ENCODE measurements at regions not wholly inside any gene's neighbourhood (a gene's known extent, or its start where the extent isn't known, plus 50 kb on each side); places are given as distances from the start of the nearest gene placed in this dataset.

DNA sequence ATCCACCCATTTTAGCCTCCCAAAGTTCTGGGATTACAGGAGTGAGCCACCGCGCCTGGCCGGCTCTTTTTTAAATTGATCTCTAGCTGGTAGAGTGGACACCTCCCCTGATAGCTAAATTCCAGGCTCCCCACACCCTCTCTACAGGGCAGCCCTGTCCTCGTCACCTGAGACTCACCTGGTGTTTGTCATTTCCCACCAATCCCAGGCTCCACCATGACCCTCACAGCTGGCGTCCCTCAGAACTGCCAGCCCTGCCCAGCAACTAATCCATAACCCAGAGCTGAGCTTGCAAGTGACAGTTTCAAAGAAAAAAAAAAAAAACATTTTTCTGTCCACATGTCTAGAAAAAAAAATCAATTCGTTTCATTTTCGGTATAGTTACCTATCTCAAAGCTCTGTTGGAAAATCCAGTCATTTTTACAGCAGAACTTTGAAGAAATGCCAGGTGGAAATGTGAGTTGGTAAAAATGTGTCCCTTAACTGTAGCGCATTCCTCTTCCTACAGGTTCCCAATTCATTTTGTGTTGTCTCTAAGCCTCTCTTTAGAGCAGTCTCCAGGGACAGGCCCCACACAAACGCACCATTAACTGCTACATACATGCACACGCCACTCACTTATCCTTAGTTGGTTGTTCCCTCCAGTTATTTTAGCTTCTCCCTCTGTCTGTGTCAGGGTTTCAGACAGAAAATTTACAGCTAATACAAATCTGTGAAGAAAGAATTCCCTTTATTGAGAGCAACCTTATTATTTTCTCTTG, 294.7 kb downstream of the FBXO15 start:
- DNase-seq (ENCODE audit: low spot score) = no peak

GRCh38 chr18:73850782-73851181, 296.9 kb downstream of the FBXO15 start:
- no peak for DNase-seq (ENCODE audit: low spot score)

DNA sequence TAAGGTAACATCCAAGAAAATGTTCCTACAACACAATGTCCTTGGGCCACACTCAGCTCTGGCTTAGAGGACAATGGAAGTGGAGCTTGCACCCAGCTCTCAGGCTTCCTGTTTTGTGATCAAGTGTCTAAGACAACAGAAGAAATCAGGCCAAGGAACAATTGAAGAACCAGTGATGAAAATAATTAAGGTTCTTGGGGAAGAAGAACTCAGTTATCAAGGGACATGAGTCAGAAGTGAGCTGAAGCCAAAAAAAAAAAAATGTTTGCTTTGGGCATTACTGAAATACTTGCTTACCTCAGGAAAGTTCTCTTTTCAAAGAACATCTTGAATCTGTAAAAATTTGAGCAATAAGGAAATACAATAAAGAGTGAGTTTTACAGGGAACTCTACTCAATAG, 299.0 kb downstream of the FBXO15 start:
- no peak for DNase-seq (ENCODE audit: low spot score)

GRCh38 chr18:73843455-73843854, 304.2 kb downstream of the FBXO15 start:
- no peak for DNase-seq (ENCODE audit: low spot score)

DNA sequence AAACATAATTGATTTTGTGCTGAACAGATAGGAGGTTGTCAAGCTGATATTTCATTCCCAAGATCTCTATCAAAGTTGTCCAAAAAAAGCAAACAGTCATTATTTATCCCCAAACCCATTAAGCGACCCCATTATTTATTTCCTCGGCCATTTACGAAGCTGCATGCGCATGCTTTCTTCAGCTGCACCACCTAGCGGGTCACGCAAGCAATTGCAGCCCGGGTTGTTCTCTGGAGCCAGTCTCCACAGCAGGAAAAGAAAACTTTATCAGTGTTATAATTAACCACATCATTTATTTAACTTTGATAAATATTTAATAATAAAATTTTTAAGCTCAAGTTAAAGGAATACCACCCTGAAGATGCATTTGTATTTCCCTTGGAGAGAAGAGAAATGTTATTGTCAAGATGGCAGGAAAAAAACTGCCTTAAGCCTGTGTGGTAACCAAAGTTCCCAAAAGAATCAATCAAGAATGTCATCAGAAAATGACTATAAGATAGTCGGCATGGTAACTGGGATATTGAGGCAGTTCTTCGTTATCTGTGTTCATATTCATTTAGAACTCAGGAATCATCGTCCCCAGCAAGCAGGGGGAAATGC, 304.7 kb downstream of the FBXO15 start:
- peak; percentile 35 for DNase-seq (ENCODE audit: low spot score)

- no peak for DNase-seq (ENCODE audit: low spot score)
Measured at GRCh38 chr18:73841661-73842060, 306.0 kb downstream of the FBXO15 start.

GRCh38 chr18:73840319-73840945, 307.2 kb downstream of the FBXO15 start:
- no peak for DNase-seq (ENCODE audit: low spot score)

DNA sequence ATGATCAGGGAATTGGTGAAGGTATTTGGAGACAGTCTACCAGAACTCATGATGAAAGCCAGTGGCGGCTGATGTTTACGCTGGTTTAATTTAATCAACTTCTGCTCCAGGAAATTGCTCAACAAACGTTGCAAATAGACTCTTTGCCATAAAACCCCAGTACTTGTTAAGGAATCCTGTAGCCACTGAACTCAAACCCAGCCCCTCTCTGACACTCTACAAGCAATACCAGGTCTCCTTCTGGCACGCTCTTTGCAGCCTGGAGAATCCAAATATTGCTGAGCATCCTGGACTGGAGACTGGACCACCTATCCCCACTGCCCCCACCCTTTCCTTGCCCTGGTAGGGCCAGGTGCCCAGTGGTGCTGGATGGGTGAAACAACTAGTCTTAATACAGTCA, 308.2 kb downstream of the FBXO15 start:
- no peak for DNase-seq (ENCODE audit: low spot score)

GRCh38 chr18:73838107-73838506, 309.5 kb downstream of the FBXO15 start:
- DNase-seq (ENCODE audit: low spot score) = no peak

DNA sequence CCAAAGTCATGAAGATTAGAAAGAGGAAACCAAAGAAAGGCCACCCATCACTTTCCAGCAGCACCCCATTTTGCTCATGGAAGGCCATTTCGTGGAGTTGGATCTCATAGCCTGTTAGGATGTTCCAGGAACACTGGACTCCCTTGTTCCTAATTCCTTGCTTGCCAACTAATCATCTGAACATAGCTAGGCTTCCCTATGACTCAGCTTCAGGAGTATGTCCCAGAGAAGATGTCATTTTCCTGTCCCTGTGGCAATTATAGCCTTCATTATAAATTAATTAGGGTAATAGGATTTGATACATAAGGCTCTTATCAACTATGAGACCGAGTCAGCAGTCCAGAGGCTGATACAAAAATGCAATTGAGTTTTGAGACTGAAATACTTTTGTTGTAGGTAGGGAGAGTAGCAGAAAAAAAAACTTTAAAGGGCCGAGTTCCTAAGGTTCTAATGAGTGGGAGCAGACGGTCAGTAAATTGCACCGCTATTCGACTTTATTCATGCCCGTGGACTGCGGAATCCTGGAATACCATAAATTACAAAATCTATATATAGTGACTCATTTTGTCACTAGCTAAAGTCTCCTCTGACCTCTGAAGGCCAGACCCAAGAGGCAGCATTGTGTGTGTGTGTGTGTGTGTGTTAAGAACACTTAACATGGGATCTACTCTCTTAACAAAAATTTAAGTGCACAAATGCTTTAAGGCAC, 311.8 kb downstream of the FBXO15 start:
- DNase-seq (ENCODE audit: low spot score) = no peak

DNA sequence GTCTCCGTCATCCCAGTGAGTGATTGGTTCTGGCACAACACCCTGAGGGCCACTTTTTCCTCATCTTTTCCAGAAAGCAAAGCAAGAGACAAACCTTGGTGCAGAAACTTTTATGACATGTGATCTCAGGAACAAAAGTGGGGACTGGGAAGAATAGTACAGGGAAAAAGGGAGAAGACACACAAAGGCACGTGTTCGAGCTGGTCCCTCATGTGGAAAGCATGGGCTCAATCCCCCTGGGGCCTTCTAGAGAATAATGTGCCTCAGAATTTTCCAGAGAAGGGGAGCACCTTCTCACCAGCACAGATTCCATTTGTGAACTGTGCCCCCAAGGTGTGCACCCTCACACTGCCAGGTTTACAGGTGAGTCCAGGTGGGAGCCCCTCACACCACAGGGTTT, 312.6 kb downstream of the FBXO15 start:
- DNase-seq (ENCODE audit: low spot score) = no peak

DNA sequence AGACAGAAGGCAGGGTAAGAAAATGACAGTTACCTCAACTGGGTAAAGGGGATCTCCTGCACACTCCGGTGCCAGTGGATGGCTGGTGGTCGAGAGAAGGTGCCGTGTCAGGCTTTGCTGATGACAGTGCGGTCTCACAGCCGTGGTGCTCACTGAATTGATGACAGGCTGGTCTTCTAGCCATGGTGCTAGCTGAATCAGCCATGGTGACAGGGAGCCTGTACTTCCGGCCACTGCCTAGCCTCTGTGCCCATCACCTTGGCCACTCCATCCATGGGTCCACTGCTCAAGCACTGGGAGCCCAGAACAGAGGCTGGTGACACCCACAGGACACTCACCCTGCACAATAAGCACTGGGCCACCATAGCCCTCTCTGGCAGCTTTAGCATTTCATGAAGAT, 315.9 kb downstream of the FBXO15 start:
- DNase-seq (ENCODE audit: low spot score) = no peak

- no peak for DNase-seq (ENCODE audit: low spot score)
Measured at GRCh38 chr18:73829146-73829545, 318.5 kb downstream of the FBXO15 start.

DNA sequence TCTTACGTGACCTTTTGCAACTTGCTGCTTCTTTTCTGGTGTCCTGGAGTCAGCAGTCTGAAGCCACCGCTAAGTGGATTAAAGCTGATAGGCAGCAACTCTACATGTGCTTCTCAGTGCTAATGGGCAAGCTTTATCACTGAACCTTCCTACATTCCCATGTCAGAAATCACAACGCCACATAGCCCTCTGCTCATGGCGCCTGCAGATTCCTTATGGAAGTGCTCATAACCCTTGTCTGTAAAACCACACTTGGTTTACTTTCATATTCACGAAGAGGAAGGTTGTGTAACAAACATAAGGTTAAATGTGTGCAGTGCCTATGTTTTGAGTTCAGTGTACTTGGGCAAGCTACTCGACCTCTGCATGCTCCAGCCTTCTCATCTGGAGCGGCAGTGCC, 319.8 kb downstream of the FBXO15 start:
- DNase-seq (ENCODE audit: low spot score) = no peak

DNA sequence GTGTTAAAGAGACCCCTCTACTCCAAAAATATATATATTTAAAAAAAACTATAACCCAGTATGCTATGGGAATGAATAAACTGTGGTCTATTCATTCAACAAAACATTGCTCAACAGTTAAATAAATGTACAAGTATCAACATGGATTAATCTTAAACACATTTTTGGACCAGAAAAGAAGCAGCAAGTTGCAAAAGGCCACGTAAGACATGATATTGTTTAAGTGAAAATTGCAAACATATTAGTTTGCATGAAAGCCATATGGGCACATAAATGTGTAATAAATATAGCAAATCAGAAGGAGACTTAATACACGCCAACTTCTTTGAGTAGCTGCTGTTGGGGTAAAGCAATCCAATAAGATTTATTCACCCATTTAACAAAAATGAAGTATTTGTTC, 321.5 kb downstream of the FBXO15 start:
- DNase-seq (ENCODE audit: low spot score) = no peak

GRCh38 chr18:73824671-73825070, 323.0 kb downstream of the FBXO15 start:
- DNase-seq (ENCODE audit: low spot score) = no peak

- no peak for DNase-seq (ENCODE audit: low spot score)
Measured at GRCh38 chr18:73812423-73812822, 335.2 kb downstream of the FBXO15 start.

DNA sequence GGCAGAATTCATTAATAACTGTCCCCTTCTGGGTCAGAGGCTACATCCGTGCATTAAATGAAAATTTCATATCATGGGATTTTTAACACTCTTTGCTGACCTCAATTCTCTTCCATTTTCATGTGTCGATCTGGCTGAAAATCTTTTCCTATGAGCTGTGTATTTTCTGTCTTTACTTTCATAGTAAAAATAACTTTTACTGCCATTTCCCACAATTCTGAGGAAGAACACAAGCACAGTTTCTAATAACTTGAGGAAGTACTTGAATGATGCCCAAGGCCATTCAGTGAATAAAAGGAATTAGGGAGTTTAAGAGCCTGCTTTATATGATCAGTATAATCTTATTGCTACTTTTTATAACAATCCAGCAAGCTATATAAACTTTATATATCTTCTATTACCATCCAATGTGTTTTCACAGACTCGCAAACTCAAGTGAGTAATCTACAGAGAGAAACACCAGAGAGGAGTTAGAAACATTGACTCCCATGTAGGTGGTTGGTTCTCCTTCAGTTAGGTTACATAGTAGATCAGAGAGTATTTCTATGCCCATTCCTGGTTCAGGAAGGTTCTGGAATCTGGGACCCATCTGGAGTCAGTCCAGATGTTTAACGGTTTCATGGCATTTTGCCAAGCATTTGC, 340.0 kb downstream of the FBXO15 start:
- no peak for DNase-seq (ENCODE audit: low spot score)

GRCh38 chr18:73805991-73806390, 341.6 kb downstream of the FBXO15 start:
- no peak for DNase-seq (ENCODE audit: low spot score)

- no peak for DNase-seq (ENCODE audit: low spot score)
Measured at GRCh38 chr18:73797419-73797818, 350.2 kb downstream of the FBXO15 start.

- DNase-seq (ENCODE audit: low spot score) = no peak
Measured at GRCh38 chr18:73793386-73793785, 354.2 kb downstream of the FBXO15 start.

DNA sequence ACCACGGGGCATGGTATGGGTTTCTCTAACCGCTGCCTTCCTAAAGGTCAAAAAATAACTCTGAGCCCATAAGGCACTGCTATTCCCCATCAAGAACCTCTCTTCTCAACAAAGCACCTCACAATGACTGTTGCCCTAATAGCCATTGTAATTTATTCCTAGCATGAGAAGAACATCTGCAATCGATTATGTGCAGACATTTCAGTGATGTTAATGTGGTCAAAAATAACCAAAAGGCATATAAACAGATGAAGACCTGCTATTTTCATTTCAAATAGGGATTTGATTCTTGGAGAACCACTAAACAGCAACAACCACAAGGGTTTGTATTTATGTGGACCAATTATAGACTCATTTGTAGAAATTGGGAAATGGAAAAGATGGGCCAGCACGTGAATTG, 356.6 kb downstream of the FBXO15 start:
- no peak for DNase-seq (ENCODE audit: low spot score)

All from HT-29 (cell line).